ENCODE measurements at regions not wholly inside any gene's neighbourhood (a gene's known extent, or its start where the extent isn't known, plus 50 kb on each side); places are given as distances from the start of the nearest gene placed in this dataset.

- Mint-ChIP-seq H3K4me3 (no peak overlapping the region), H3K36me3 (no peaks in the 10 kb centered on the region), H3K9me3 (no peaks in the 10 kb centered on the region), H3K27ac (no peak overlapping the region), H3K27me3 (ENCODE audit: low read depth) (no peaks in the 10 kb centered on the region), H3K4me1 (no peaks in the 10 kb centered on the region)
- ChIA-PET POLR2A (no interaction called here), CTCF (no interaction called here)
- DNase-seq (ENCODE audit: low spot score) (no peak), ATAC-seq (no peak)
- TF ChIP-seq ZNF219 (CRISPR knock-in tag; IDR thresholded peaks at IDR 0.05; ENCODE audit: borderline replicate concordance) (no peak), SOX15 (CRISPR knock-in tag; IDR thresholded peaks at IDR 0.05) (no peak)
- TF ChIP-seq, protein P1, sequence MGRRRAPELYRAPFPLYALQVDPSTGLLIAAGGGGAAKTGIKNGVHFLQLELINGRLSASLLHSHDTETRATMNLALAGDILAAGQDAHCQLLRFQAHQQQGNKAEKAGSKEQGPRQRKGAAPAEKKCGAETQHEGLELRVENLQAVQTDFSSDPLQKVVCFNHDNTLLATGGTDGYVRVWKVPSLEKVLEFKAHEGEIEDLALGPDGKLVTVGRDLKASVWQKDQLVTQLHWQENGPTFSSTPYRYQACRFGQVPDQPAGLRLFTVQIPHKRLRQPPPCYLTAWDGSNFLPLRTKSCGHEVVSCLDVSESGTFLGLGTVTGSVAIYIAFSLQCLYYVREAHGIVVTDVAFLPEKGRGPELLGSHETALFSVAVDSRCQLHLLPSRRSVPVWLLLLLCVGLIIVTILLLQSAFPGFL (CRISPR knock-in tag; IDR thresholded peaks at IDR 0.05; ENCODE audit: borderline replicate concordance): no peak
Measured at GRCh38 chr5:171689853-171690417, 95.7 kb upstream of the SMIM23 start.

- ATAC-seq: no peak
- no peaks in the 10 kb centered on the region for H3K27me3 Mint-ChIP-seq (ENCODE audit: low read depth)
- no peaks in the 10 kb centered on the region for H3K36me3 Mint-ChIP-seq
- no peak overlapping the region for H3K4me3 Mint-ChIP-seq
- no peak overlapping the region for H3K27ac Mint-ChIP-seq
- TF ChIP-seq CBFB (CRISPR knock-in tag; IDR thresholded peaks at IDR 0.05; ENCODE audit: low read depth): no peak
- no peak for TF ChIP-seq PRRX2 (CRISPR knock-in tag; IDR thresholded peaks at IDR 0.05)
- no peak for TF ChIP-seq USF1 (CRISPR knock-in tag; IDR thresholded peaks at IDR 0.05)
- H3K9me3 Mint-ChIP-seq: no peaks in the 10 kb centered on the region
- DNase-seq (ENCODE audit: low spot score): no peak
- H3K4me1 Mint-ChIP-seq: no peaks in the 10 kb centered on the region
- ChIA-PET POLR2A (no interaction called here), CTCF (no interaction called here)
Measured at GRCh38 chr5:171692107-171692506, 93.5 kb upstream of the SMIM23 start.

- no peak for DNase-seq (ENCODE audit: low spot score)
- CTCF ChIA-PET: no interaction called here
- H3K27me3 Mint-ChIP-seq (ENCODE audit: low read depth): no peaks in the 10 kb centered on the region
- no peak overlapping the region for H3K4me3 Mint-ChIP-seq
- no peak for ATAC-seq
- H3K27ac Mint-ChIP-seq: no peak overlapping the region
- no peaks in the 10 kb centered on the region for H3K9me3 Mint-ChIP-seq
- H3K36me3 Mint-ChIP-seq: no peaks in the 10 kb centered on the region
- H3K4me1 Mint-ChIP-seq: no peaks in the 10 kb centered on the region
- POLR2A ChIA-PET: no interaction called here
- TF ChIP-seq NFE2L1 (CRISPR knock-in tag; IDR thresholded peaks at IDR 0.05) (no peak), GRHL2 (CRISPR knock-in tag; IDR thresholded peaks at IDR 0.05; ENCODE audit: insufficient replicate concordance, severe bottlenecking) (no peak), TCF7 (CRISPR knock-in tag; IDR thresholded peaks at IDR 0.05; ENCODE audit: low read depth) (no peak), SMAD3 (CRISPR knock-in tag; IDR thresholded peaks at IDR 0.05; ENCODE audit: borderline replicate concordance) (no peak), ZMAT4 (CRISPR knock-in tag; IDR thresholded peaks at IDR 0.05) (no peak), AFF4 (CRISPR knock-in tag; IDR thresholded peaks at IDR 0.05; ENCODE audit: borderline replicate concordance) (no peak), CDX4 (CRISPR knock-in tag; IDR thresholded peaks at IDR 0.05; ENCODE audit: borderline replicate concordance) (no peak), AR (CRISPR knock-in tag; IDR thresholded peaks at IDR 0.05) (no peak), TP53 (CRISPR knock-in tag; IDR thresholded peaks at IDR 0.05) (no peak)
- TF ChIP-seq, protein P2, sequence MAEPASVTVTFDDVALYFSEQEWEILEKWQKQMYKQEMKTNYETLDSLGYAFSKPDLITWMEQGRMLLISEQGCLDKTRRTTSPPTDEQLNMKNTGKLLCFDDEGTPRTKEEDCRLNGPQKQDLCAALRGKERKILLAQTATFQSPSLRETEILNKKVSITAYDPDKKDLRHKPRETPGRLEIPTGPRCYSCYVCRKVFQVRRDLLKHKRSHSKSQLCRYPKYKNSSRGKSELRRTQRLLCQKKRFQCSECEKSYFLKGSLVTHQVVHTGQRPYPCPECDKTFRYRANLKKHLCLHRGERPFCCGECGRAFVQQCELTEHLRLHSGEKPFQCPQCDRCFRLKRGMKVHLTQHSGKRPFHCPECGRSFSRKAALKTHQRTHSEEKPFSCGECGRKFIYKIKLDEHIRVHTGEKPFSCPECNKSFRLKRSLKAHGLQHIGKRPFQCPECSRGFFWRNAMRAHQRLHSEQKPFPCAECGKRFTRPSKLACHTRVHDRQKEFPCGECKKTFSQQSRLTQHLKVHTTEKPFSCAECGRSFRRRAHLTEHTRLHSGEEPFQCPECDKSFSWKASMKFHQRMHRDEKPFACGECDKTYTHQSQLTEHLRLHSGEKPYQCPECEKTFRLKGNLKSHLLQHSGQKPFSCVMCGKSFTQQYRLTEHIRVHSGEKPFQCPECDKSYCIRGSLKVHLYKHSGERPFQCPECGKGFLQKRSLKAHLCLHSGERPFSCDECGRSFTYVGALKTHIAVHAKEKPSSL (CRISPR knock-in tag; conservative IDR thresholded peaks at IDR 0.05): no peak
- TF ChIP-seq, protein P3, sequence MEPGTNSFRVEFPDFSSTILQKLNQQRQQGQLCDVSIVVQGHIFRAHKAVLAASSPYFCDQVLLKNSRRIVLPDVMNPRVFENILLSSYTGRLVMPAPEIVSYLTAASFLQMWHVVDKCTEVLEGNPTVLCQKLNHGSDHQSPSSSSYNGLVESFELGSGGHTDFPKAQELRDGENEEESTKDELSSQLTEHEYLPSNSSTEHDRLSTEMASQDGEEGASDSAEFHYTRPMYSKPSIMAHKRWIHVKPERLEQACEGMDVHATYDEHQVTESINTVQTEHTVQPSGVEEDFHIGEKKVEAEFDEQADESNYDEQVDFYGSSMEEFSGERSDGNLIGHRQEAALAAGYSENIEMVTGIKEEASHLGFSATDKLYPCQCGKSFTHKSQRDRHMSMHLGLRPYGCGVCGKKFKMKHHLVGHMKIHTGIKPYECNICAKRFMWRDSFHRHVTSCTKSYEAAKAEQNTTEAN (CRISPR knock-in tag; IDR thresholded peaks at IDR 0.05): no peak
Measured at GRCh38 chr5:171692936-171693335, 92.7 kb upstream of the SMIM23 start.

All from WTC11 (cell line).